Mesendoderm (in vitro differentiated cells): ENCODE measurements at regions not wholly inside any gene's neighbourhood (a gene's known extent, or its start where the extent isn't known, plus 50 kb on each side); places are given as distances from the start of the nearest gene placed in this dataset.
A peak's percentile ranks its signal among the peaks of the same experiment; 100 is the strongest.
"Not testable (repeated sequence)": the region's sequence is repeated elsewhere in the genome, so short reads cannot be mapped to it uniquely, and the experiment has no call there.

Experiments used
- DNase-seq: peaks from one replicate; pipeline ENCODE4 v3.0.0; 2013
- H2AK5ac ChIP-seq: 2 replicates; pipeline ENCODE4 v1.6.1; 2013; ENCODE audit warnings: low read length, inconsistent platforms
- H2BK120ac ChIP-seq: 2 replicates; pipeline ENCODE4 v1.6.1; 2013; ENCODE audit warnings: low read depth, mild to moderate bottlenecking, low read length, moderate library complexity, mixed read lengths
- H2BK15ac ChIP-seq: replicated peaks from 2 replicates; pipeline ENCODE4 v1.6.1; 2013; ENCODE audit warnings: low read depth, mild to moderate bottlenecking, moderate library complexity
- H2BK5ac ChIP-seq: 2 replicates; pipeline ENCODE4 v1.6.1; 2013; ENCODE audit warnings: low read length, inconsistent platforms
- H3K18ac ChIP-seq: 2 replicates; pipeline ENCODE4 v1.6.1; 2013; ENCODE audit warnings: mild to moderate bottlenecking, low read length, mixed read lengths
- H3K23ac ChIP-seq: one replicate; pipeline ENCODE4 v1.6.1; 2013; ENCODE audit warnings: low read length
- H3K27ac ChIP-seq: 2 replicates; pipeline ENCODE4 v1.5.1; 2013; ENCODE audit warnings: low read depth, mild to moderate bottlenecking, inconsistent platforms, low read length, moderate library complexity
- H3K27me3 ChIP-seq: 2 replicates; pipeline ENCODE4 v1.6.1; 2013; ENCODE audit warnings: low read length, control low read depth, mild to moderate bottlenecking, inconsistent platforms; ENCODE audit not compliant: insufficient read depth, poor library complexity
- H3K36me3 ChIP-seq: 2 replicates; pipeline ENCODE4 v1.6.1; 2013; ENCODE audit warnings: low read length, inconsistent platforms; ENCODE audit not compliant: control insufficient read depth, insufficient read depth
- H3K4ac ChIP-seq: one replicate; pipeline ENCODE4 v1.6.1; 2013; ENCODE audit warnings: low read depth, mild to moderate bottlenecking, low read length, moderate library complexity
- H3K4me1 ChIP-seq: 2 replicates; pipeline ENCODE4 v1.6.1; 2013; ENCODE audit warnings: low read depth, low read length, inconsistent platforms; ENCODE audit not compliant: control insufficient read depth
- H3K4me2 ChIP-seq: 2 replicates; pipeline ENCODE4 v1.6.1; 2013; ENCODE audit warnings: low read length
- H3K4me3 ChIP-seq: 2 replicates; pipeline ENCODE4 v1.5.1; 2013; ENCODE audit warnings: mild to moderate bottlenecking, low read length
- H3K56ac ChIP-seq: one replicate; pipeline ENCODE4 v1.6.1; 2013; ENCODE audit warnings: low read length
- H3K79me1 ChIP-seq: 2 replicates; pipeline ENCODE4 v1.6.1; 2013; ENCODE audit warnings: low read length, inconsistent platforms
- H3K79me2 ChIP-seq: 2 replicates; pipeline ENCODE4 v1.6.1; 2013; ENCODE audit warnings: mild to moderate bottlenecking, low read length; ENCODE audit not compliant: control insufficient read depth, insufficient read depth
- H3K9ac ChIP-seq: 2 replicates; pipeline ENCODE4 v1.6.1; 2013; ENCODE audit warnings: low read length, inconsistent platforms
- H4K5ac ChIP-seq: one replicate; pipeline ENCODE4 v1.6.1; 2013; ENCODE audit warnings: low read length
- H4K8ac ChIP-seq: one replicate; pipeline ENCODE4 v1.6.1; 2013; ENCODE audit warnings: low read depth, mild to moderate bottlenecking, control low read depth, low read length, moderate library complexity
- WGBS: extraction: QIAGEN DNeasy Blood & Tissue Kit; methylation state at CpG from one replicate; pipeline ENCODE4 v1.1.7; 2013; ENCODE audit warnings: low lambda C conversion rate, missing lambda C conversion rate; ENCODE audit not compliant: insufficient coverage; ENCODE audit errors: extremely low coverage; 5-methylcytosine and 5-hydroxymethylcytosine counted together

DNA sequence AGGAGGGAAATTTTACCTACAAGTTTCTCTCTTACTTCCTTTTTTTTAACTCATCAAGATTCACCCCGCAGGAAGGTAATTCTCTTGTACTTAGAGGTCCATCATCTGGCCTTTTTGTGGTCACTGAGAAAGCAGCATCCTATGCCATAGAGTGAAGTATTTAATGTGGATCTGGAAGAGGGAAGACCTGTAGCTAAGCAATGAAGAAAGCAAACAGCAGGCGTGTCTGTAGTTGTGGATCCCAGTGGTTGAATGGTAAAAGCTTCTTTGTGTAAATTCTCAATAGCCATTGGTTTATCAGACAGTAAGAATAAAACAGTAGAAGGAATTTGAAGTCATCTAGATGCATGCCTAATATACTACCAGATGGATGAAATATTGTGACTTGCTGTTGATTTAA lies 196.4 kb downstream of the ANKRD7 start:
- no peak overlapping the region for H3K27ac ChIP-seq
- H3K18ac ChIP-seq, result no peak overlapping the region

DNA sequence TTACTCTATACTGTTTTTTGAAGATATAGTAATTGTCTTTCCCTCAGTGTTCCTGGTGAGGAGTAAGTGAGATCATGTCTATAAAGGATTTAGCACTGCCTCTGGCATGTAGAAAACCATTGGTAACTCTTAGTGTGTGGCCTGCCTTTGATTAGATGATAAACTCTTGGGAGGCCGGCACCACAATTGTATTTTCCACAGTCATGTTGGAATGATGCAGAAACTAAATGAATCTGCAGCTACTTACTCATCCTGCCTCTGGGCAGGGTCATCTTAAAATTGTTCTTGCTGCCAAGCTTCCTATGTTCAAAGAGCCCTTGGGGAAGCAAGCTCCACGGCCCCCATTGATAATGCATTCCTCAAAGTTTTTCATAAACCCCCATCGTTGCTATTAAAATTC lies 204.6 kb downstream of the ANKRD7 start:
- H3K18ac ChIP-seq, result no peak overlapping the region
- no peak overlapping the region for H3K4me2 ChIP-seq
- H3K4ac ChIP-seq, result no peak overlapping the region
- no peak overlapping the region for H3K27ac ChIP-seq
- DNase-seq, result no peak
- H2BK15ac ChIP-seq, result no peak overlapping the region
- no peak overlapping the region for H2AK5ac ChIP-seq
- no CpG with 5 or more reads among the region's 3 CpGs for WGBS
- H2BK5ac ChIP-seq, result no peak overlapping the region
- no peak overlapping the region for H3K23ac ChIP-seq
- no peak overlapping the region for H4K5ac ChIP-seq
- H3K79me1 ChIP-seq, result no peaks in the 10 kb centered on the region
- H3K56ac ChIP-seq, result no peak overlapping the region
- H3K36me3 ChIP-seq, result no peaks in the 10 kb centered on the region
- no peak overlapping the region for H3K4me3 ChIP-seq
- H2BK120ac ChIP-seq, result no peak overlapping the region
- H4K8ac ChIP-seq, result no peak overlapping the region
- no peaks in the 10 kb centered on the region for H3K79me2 ChIP-seq
- no peak overlapping the region for H3K9ac ChIP-seq
- no peaks in the 10 kb centered on the region for H3K4me1 ChIP-seq
- H3K27me3 ChIP-seq, result no peaks in the 10 kb centered on the region

More for the DNA sequence above, 196.4 kb downstream of the ANKRD7 start:
- Histone ChIP-seq H3K4me2 (no peak overlapping the region), H3K4me3 (no peak overlapping the region), H3K23ac (no peak overlapping the region), H4K5ac (no peak overlapping the region), H3K9ac (no peak overlapping the region), H3K27me3 (no peaks in the 10 kb centered on the region), H2BK120ac (no peak overlapping the region), H3K79me2 (no peaks in the 10 kb centered on the region), H3K56ac (no peak overlapping the region), H4K8ac (no peak overlapping the region), H2AK5ac (no peak overlapping the region), H3K79me1 (no peaks in the 10 kb centered on the region), H2BK5ac (no peak overlapping the region), H3K36me3 (no peaks in the 10 kb centered on the region), H3K4ac (no peak overlapping the region), H3K4me1 (no peaks in the 10 kb centered on the region), H2BK15ac (no peak overlapping the region)
- no CpG with 5 or more reads among the region's 2 CpGs for WGBS
- peak; percentile 33 for DNase-seq

DNA sequence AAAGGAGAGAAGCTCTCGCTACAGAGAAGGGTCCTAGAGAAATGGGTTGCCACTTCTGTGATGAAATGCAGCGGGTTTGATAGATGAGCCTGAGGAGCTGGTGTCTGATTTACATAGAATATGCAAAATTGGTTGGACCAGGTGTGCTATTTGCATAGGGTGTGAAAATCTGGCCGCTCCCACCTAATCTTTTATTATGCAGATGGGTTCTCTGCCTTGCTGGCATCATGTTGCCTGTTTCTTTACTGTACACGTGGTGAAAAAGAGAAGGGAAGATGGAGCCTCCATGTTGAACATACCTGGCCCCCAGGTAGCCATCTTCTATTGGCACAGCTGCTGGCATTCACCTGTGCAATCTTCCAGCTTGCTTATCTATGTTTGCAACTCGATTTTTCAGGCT lies 212.2 kb downstream of the ANKRD7 start:
- WGBS, result no CpG with 5 or more reads among the region's 5 CpGs
- Histone ChIP-seq H4K8ac (no peak overlapping the region), H4K5ac (no peak overlapping the region), H3K4ac (no peak overlapping the region), H2BK120ac (no peak overlapping the region), H3K9ac (no peak overlapping the region), H2BK5ac (no peak overlapping the region), H3K23ac (no peak overlapping the region), H3K4me3 (no peak overlapping the region), H3K36me3 (no peaks in the 10 kb centered on the region), H3K56ac (no peak overlapping the region), H2BK15ac (no peak overlapping the region), H3K79me2 (no peaks in the 10 kb centered on the region), H3K27me3 (no peaks in the 10 kb centered on the region), H3K18ac (no peak overlapping the region), H3K4me1 (no peaks in the 10 kb centered on the region), H2AK5ac (no peak overlapping the region), H3K79me1 (no peaks in the 10 kb centered on the region), H3K4me2 (no peak overlapping the region), H3K27ac (no peak overlapping the region)
- DNase-seq, result no peak

GRCh38 chr7:118449030-118449429 lies 224.5 kb downstream of the ANKRD7 start:
- not testable (repeated sequence) for H3K4me2 ChIP-seq, H2BK15ac ChIP-seq
- WGBS, result no CpG with 5 or more reads among the region's 1 CpG

DNA sequence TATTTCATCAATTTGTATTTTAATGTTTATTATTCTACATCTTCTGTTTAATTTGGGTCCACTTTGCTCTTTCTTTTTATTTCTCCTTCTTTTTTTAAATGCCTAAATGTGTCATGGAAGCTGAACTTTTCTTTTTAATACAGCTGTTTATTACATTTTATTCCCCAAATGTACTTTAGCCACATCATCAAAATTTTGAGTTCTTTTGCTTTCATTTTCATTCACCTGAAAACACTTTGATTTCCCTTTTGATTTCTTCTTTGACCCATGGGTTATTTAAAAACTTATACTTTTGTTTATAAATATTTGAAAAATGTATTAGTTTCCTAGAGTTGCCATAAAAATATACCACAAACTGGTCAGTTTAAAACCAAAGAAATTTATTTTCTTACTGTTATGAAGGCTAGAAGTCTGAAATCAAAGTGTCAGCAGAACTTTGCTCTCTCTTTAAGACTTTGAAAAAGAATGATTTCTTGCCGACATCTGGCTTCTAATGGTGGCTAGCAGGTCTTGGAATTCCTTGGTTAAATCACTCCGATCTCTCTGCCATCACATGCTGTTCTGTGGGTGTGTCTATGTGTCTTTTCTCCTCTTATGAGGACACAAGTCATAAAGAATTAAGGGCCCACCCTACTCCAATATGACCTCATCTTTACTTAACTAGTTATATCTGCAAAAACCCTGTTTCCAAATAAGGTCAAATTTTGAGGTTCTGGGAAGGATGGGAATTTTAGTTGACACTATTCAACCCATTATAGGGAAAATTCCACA lies 225.5 kb downstream of the ANKRD7 start:
- no peak for DNase-seq
- Histone ChIP-seq H3K79me2 (no peaks in the 10 kb centered on the region), H3K18ac (no peak overlapping the region), H3K79me1 (no peaks in the 10 kb centered on the region), H3K4ac (no peak overlapping the region), H2BK15ac (no peak overlapping the region), H3K9ac (no peak overlapping the region), H4K5ac (no peak overlapping the region), H3K27ac (no peak overlapping the region), H4K8ac (no peak overlapping the region), H3K27me3 (no peaks in the 10 kb centered on the region), H3K4me3 (no peak overlapping the region), H3K4me2 (no peak overlapping the region), H2AK5ac (no peak overlapping the region), H3K56ac (no peak overlapping the region), H3K36me3 (no peaks in the 10 kb centered on the region), H2BK120ac (no peak overlapping the region), H3K23ac (no peak overlapping the region), H3K4me1 (no peaks in the 10 kb centered on the region), H2BK5ac (no peak overlapping the region)
- no CpG with 5 or more reads among the region's 2 CpGs for WGBS

More at GRCh38 chr7:118449030-118449429, 224.5 kb downstream of the ANKRD7 start:
- H3K9ac ChIP-seq, H3K18ac ChIP-seq, H3K56ac ChIP-seq, H4K8ac ChIP-seq, H3K27me3 ChIP-seq, H2BK5ac ChIP-seq, H3K4me1 ChIP-seq, H3K36me3 ChIP-seq, H3K4me3 ChIP-seq, H2BK120ac ChIP-seq, H3K27ac ChIP-seq, H2AK5ac ChIP-seq, H3K23ac ChIP-seq, H4K5ac ChIP-seq, H3K79me2 ChIP-seq, DNase-seq, H3K4ac ChIP-seq, H3K79me1 ChIP-seq: not testable (repeated sequence)

- Histone ChIP-seq H2AK5ac (no peak overlapping the region), H3K23ac (no peak overlapping the region), H2BK120ac (no peak overlapping the region), H3K4ac (no peak overlapping the region), H4K5ac (no peak overlapping the region), H3K27me3 (no peaks in the 10 kb centered on the region), H3K4me3 (no peak overlapping the region), H3K79me2 (no peaks in the 10 kb centered on the region), H3K18ac (no peak overlapping the region), H3K27ac (no peak overlapping the region), H3K56ac (no peak overlapping the region), H3K79me1 (no peaks in the 10 kb centered on the region), H3K36me3 (no peaks in the 10 kb centered on the region), H3K4me2 (no peak overlapping the region), H2BK15ac (no peak overlapping the region), H4K8ac (no peak overlapping the region), H3K4me1 (no peaks in the 10 kb centered on the region), H2BK5ac (no peak overlapping the region), H3K9ac (no peak overlapping the region)
- no peak for DNase-seq
Observed at GRCh38 chr7:118452128-118452527, 227.6 kb downstream of the ANKRD7 start.
